ENCODE measurements at regions not wholly inside any gene's neighbourhood (a gene's known extent, or its start where the extent isn't known, plus 50 kb on each side); places are given as distances from the start of the nearest gene placed in this dataset.
"Not testable (repeated sequence)": the region's sequence is repeated elsewhere in the genome, so short reads cannot be mapped to it uniquely, and the experiment has no call there.

DNA sequence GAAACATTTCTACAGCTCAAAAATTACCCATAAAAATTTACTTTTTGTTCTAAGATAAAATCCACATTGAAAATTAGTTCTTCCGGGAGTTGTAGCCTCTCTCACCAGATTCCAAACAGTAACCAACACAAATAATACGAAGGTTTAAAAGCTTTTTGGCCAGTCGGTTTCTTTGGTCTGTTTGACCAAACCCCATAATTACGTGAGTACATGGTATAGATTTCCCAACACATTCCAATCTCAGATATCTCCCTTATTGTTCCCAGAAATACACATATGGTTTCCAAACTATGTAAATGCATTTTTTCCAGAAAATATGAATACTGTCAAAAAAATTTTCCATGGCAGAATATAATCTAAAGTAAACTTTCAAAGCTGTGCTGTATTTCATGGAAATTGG, 722.0 kb downstream of the KCNJ2 start:
- no peak for DNase-seq

DNA sequence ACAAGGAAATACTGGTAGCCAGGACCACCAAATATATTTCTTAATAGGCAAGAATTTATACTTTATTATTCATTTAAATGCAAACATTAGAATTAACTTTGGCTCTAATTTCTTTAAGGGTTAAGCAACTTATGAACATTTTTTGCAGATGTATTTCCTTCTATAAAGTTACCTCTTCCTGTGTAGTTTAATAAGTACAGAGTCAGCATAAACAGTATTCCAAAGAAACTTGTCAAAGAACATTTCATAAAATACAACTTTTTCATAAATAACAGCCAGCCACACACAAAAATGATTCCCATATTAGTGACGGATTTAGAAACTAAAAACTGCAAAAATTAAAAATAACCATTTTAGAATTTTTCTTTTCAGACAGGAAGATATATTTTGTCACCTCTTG, 723.2 kb downstream of the KCNJ2 start:
- no peak for DNase-seq

DNA sequence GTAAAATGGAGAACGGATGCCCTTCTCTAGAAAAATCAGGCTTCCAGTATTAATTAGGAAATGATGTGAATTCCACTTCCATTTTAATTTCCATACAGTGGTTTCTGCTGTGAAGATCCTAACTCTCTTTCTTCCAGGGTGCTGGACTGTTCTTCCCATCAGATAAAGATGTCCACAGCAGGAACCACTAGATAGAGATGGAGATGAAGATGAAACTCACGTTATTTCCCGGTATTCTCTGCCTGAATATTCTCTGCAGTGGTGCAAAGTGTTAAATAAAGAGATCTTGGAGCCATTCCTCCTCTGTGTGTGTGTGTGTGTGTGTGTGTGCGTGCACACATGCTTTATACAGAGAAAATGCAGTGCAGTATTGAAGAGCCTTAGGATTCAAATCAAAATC, 727.5 kb downstream of the KCNJ2 start:
- no peak for DNase-seq

DNA sequence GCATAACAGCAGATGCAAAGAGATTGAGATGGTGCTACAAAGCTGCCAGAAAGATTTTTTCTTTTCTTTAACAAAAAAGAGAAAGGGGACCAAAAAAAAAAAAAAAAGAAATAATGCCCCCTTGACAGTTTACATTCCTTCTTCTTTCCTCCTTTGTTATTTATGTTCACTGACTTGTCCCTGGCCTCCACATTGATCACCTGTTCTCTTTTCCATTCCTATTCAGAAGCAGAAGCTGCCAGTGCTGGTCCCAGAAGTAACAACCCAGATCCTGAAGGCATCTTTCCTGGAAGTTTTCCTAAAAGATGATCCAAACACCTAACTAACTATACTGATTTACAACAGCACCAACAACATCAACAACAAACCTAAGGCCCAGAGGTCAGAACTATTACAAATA, 728.1 kb downstream of the KCNJ2 start:
- no peak for DNase-seq

DNA sequence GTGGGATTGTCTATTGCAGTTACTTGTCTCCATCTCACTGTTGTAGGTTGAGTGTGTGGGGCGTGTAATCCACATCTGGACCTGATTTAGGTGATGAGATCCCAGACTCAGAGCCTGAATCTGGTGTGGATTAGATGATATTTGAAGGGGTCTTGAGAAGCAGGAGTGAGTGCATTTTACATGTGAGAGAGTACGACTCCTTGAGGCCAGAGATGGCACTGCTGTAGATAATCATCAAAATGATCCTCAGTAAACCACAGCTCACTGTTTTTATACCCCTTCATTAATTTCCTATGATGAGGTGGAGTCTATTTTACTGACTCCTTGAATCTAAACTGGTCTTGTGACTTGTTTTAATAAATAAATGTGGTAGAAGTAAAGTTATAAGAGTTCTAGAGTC, 732.5 kb downstream of the KCNJ2 start:
- DNase-seq = no peak

DNA sequence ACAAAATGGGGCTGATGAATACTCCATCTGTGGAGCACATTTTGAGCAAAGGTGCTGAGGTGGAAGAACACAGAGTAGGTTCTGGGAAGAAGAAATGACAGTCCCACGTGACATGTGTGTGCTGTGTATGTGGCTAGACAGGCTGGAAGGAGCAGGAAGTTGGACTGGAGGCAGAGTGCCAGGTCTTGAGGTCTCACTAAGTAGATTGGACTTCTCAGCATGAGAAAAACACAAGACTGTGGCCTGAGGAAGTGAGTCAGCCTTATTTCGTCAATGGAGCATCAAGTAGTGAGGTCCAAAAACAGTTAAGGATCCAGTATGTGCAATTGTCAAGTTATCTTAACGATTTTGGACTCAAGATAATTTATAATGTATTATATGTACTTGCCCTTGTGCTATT, 736.5 kb downstream of the KCNJ2 start:
- DNase-seq = no peak

DNA sequence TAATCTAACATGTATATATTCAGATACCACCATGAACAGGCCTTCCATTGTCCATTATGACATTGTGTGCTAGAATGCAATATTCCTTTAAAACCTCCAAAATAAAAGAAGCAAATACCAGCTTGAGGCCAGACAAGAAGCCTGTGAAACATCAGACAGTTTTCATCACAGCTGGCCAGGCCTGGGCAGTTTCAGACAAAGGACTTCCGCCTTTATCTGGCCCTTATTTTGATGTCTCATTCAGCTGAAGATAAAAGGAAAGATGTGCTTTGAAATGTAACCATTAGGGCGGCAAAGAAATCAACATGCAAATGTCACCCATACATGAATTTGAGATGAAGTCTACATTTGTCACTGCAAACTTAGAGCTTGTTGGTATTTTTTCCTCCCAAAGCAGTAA, 737.5 kb downstream of the KCNJ2 start:
- DNase-seq = no peak

DNA sequence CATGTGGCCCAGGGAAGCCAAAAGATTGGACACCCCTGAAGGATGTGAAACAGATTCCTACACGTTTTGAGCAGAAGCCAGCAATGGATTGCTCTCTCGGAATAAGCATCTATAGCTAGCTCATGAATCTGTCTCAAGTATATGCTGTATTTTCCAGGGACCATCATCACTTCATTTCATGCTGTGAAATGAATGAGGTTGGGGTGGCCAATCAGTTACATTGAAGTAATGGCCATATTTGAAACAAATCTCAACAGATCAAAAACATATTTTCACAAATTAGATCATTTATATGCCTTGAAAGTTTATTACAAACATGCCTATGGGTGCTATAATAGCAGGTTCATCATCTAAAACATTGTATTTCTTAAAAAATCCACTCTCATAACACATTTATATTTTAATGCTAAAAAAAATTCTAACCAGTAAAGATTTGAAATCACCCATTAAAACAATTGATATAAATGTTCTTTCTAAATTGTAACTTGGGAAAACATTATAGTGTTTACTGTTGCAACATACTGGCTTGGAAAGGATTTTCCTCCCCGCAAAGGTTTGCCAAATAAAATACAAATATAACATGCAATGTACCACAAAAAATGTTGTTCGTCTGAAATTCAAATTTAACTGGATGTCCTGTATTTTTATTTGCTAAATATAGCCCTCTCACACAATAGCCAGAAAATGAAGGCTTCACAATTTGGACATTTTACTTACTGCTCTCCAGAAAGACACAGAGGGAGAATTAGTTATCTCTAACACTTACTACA, 743.6 kb downstream of the KCNJ2 start:
- DNase-seq = no peak

DNA sequence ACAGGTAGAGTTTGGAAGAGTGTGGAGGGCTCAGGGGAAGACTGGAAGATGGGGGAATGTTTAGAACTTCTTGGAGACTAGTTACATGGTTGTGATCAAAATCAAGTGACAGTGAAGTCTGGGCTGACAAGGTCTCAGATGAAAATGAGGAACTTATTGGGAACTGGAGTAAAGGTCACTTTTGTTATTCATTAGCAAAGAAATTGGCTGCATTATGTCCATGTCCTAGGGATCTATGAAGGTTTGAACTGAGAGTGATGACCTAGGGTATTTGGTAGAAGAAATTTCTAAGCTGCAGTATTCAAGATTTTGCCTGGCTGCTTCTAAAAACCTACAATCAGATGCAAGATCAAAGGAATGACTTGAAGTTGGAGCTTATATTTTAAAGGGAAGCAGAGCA, 747.1 kb downstream of the KCNJ2 start:
- no peak for DNase-seq

DNA sequence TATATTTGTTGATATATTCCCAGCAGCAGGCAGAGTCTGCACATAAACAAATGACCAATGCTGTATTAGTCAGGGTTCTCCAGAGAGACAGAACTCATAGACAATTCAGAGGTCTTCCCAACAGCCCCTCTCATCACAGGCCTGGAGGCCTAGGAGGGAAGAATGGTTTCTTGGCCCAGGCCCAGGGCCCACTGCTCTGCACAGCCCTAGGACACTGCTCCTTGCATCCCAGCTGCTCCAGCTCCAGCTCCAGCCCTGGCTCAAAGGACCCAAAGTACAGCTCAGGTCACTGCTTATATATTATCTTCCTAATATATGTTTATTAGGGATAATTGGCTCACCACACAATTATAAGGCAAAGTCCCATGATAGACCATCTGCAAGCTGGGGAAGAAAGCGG, 749.9 kb downstream of the KCNJ2 start:
- DNase-seq = no peak

DNA sequence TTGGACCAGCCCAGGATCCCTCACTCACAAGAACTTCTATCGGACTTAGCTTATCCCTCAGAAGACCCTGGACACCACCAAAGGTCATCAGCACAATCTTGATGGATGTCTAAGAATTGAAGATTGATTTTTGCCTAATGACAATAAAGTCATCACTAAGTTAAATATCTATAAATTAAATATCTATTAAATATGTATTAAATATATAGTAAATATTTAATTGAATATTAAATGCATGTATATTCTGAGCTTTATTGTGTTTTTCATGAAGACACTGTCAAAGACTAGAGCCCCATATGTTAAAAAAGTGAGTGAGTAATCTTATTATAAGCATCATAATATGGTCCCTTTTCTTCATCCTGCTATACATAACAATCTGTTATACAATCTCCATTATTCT, 751.1 kb downstream of the KCNJ2 start:
- DNase-seq = no peak

DNA sequence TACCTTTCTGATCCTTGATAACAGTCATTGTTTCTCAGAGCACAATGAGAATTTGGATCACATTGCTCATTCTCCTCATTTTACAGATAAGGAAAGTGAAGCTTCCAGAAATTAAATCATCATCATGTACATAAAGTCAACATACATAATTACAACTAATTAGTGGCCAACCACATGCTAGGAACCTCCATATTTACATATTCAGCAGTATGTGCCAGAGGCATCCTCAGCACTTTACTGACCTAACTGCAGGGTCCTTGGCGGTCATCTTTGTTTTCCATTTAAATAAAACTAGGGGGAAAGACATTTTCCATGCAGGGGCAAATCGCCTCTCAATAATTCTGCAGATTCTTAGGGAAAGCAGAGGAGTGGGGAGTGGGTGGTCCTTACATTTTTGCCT, 752.9 kb downstream of the KCNJ2 start:
- DNase-seq = no peak

DNA sequence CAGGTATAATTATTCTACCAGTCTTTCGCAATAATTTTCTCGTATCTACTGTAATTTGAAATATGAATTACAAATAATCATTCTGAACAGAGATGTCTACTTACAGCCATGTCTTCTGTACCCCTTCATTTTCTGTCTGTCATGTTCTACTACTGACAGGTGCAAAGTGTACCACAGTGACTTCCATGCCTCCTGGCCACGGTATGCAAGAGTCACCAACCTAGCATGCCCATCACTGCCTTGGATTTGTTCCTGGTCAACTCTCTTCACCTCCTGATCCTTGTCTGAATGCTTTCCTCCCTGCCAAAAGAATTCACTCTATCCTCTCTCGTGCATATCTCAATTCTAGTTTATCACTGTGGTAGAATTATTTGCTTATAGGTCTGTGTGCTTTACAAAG, 755.4 kb downstream of the KCNJ2 start:
- no peak for DNase-seq

DNA sequence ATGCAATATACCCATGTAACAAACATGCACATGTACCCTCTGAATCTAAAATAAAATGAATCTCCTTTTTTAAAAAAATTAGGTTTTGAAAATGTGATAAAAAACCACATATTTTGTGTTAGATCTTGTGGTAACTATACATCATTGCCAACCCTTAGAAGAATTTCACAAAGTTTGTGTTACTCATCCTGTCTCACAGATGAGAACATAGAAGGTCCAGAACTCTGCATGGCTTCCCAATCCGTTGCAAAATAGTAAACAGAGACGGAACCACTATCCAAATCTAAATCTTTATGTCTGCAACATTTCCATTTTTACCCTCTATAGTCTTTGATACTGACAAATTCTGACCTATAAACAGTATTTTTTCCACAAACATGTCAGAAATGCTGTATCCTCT, 759.9 kb downstream of the KCNJ2 start:
- DNase-seq = no peak

DNA sequence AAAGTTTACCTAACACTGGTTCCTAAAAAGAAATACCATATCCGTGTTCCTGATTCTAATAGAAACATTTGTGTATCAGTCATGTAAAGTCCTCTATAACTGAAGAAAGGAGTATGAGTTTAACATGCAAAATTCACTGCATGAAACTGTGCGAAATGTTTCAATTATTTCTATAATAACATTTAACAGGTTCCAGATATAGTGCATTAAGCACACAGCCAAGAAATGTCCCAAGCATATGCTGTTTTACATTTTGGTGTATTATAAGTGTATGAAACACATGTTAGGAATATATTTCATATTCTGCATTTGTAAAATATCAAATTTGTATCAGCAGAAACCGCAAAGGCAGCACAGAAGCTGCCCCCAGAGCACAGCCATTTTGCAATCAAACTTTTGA, 764.9 kb downstream of the KCNJ2 start:
- DNase-seq = no peak

DNA sequence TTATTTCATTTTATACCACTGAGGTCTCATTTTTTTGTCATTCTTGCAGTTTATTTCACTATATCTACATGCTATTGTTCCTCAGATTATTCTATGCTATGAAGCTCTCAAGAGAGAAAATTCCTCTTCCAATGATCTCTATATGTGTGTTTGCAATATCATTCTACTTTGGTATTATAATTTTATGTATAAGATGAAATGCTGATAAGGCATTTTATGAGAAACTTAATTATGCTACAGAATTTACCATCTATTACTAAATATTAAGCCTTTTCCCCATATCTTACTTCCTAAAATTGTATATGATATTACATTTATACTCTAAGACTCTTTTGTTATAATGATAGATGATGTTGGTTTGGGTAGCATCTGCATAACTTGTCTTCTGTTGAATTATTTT, 765.5 kb downstream of the KCNJ2 start:
- no peak for DNase-seq

DNA sequence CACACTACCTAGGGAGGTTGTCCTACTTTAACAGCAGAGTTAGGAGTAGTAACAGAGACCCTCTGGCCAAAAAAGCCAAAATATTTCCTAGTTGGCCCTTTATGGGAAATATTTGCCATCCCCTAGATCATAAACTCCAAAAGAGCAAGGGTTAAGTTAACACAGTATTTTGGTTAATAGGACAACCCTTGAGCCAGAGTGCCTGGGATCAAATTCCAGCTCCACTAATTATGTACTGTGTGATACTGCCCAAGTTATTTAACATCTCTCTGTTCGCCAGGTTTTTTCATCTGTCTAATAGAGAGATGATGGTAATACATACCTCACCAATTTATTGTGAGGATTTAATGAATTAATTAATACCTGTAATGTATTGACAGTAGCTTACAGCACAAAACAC, 767.4 kb downstream of the KCNJ2 start:
- DNase-seq = no peak

DNA sequence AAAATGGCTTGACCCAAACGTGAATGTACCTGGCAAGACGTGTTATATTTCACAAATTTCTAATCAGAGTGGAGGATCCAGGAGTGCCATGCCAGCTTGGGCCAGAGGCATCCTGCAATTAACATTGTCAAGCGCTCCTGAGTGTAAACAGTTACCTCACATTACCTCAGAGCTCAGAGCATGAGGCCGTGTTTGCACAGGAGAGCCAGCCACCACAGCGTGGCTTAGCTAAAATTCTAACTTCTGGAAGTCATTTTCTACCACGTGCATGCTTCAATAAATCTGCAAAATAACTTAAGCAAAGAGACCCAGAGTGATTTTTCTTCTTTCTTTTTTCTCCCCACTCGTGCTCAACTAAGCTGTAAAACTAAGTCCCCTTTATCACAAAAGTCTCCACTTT, 769.0 kb downstream of the KCNJ2 start:
- DNase-seq = no peak

DNA sequence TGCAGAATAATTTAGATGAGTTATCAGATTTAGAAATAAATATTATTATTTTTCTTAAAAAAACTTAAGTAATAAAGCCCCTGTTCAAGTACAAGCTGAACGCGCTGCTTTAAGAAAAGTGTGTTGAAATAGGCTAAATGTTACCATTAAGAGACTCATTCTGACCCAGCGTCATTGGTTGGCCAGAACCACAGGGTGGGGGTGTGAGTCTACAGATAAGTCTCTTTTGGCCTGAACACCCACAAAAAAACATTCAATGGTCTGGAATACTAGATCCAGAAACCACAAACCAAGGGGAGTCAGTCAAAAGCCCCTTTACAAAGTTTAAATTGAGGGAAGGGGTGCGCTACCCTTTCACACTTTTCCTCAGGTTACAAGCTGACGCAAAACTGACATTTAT, 776.1 kb downstream of the KCNJ2 start:
- no peak for DNase-seq

DNA sequence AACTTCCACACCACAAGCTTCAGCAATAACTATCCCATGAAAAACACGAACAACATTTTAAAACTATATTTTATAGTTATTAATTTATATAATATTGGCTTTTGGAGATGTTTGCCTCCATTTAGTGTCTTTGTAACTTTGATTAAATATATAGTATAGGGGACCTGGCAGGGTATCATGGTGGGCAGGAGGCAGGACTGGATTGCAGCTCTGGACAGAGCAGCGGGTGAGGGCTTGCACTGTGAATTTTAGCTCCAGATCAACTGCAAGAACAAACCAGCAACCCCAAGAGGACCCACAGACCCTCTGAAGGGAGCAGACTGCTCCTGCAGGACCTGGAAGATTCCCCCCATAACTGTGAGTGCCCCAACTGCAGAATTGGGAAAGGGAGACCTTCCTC, 777.9 kb downstream of the KCNJ2 start:
- DNase-seq = no peak

DNA sequence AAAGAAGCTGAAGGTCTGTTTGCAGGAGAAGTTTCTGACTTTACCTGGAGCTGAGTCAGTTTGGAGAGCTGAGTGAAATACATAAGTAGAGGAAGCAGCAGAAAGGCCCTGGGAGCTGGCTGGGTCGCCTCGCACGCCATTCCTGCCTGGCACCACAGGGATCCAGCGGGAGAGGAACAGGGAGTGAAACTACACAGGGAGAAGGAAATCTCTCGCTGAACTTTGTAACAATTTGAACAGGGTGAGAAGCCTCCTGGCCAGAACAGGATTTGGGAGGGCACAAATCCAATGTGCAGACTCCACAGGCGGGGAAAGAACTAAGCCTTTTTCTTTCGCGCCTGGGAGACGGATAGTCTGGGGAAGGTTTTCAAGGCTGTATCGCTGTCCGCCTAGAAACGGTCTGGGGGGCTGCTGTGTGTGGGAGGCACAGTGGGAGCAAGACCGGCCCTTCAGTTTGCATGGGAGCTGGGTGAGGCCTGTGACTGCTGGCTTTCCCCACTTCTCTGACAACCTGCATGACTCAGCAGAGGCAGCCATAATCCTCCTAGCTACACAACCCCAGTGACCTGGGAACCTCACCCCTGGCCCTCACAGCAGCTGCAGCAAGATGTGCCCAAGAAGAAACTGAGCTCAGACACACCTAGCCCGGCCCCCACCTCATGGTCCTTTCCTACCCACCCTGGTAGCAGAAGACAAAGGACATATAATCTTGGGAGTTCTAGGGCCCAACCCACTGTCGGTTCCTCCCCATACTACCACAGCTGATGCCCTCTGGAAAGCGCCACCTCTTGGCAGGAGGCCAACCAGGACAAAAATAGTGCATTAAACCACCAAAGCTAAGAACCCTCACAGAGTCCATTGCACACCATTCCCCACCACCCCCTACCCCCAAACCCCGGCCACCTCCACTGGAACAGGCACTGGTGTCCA, 778.6 kb downstream of the KCNJ2 start:
- DNase-seq = no peak

DNA sequence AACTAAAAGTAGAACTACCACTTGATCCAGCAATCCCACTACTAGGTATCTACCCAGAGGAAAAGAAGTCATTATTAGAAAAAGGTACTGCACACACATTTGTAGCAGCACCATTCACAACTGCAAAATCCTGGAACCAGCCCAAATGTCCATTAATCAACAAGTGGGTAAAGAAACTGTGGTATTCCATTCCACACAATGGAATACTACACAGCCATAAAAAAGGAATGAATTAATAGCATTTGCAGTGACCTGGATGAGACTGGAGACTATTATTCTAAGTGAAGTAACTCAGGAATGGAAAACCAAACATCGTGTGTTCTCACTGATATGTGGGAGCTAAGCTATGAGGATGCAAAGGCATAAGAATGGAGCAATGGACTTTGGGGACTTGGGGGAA, 783.8 kb downstream of the KCNJ2 start:
- DNase-seq = not testable (repeated sequence)

DNA sequence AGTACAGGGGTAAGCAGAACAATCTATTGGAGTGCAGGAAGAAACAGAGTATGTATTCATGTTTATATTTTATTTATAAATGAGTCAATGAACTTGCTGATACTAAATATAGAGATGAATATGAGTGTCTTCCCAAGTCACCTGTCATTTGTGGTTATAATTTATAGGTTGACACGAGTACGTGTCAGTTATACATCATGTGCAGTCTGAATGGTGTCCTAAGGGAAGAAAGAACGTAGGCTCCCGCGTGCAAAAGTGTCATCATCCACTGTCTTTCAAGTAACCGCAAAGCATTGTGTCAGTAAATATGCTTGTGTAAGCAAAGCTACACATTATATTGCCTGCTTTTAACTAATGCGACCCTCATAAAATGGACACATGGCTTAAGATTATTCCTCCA, 786.1 kb downstream of the KCNJ2 start:
- DNase-seq = no peak

DNA sequence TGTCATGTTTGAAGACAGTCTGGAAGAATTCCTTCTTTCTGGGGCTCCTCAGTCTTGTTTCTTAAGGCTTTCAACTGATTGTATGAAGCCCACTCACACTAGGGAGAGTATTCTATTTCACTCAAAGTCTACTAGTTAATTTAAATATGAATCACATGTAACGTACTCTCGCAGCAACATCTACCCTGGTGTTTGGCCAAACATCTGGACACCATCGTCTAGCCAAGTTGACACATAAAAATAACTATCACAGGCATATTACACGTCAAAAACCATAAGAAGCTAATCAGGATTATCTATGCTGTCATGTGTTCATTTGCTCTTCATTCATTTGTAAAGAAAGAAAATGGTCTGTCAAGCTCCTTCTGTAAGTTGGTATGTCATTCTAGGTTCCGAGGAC, 787.4 kb downstream of the KCNJ2 start:
- DNase-seq = no peak

DNA sequence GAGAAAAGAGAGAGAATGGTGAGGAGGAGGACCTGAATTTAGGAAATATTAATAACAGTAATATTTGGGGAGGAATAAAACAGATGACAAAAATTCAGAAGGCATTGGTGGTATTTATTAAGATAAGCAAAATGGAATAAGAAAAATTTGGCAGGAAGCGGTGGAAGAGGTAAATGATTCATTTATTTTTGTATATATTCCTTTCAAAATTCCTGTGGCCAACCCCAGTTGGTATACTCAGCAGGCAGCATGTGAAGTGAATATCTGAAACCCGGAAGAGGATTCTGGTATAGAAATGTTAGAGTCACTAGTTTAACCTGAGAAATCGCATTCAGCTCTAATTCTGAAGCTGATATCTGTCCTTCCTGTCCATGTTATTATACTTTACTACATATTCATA, 792.0 kb downstream of the KCNJ2 start:
- DNase-seq = no peak

All from NCI-H1436 treated with DMSO at 0.1 percent for 48 hours (cell line).